ENCODE measurements at regions not wholly inside any gene's neighbourhood (a gene's known extent, or its start where the extent isn't known, plus 50 kb on each side); places are given as distances from the start of the nearest gene placed in this dataset.

DNA sequence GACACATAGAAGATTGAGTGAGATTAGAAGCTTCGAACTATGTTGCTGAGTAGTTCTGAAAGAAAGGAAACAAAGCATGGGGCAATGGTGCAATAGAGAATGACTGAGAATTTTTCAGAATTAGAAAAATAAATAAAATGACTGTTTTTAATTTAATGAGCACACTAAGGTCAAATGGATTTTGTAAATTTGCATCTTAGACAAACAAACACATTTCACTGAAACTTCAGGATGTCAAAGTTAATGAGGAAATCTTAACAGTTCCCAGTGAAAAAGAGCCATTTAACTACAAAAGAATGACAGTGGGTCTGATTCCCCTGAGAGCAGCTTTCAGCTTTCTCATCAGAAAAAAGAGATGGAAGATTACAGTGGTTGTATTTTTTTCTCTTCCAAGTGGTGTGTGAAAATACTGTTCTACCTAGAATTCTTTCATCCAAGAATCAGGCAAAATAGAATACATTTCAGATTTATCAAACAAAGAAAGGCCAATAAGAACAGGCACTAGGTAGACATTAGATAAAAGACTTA, 591.9 kb downstream of the SEMA5A start:
- DNase-seq = no peak
- H3K36me3 ChIP-seq (replicated peaks; ENCODE audit: control insufficient read depth, insufficient read depth, low read length) = no peaks in the 10 kb centered on the region
- H3K27me3 ChIP-seq (ENCODE audit: control insufficient read depth, insufficient read depth, low read length) = no peaks in the 10 kb centered on the region
- no peak overlapping the region for H3K4me3 ChIP-seq (ENCODE audit: insufficient read depth, low read depth, low read length)

DNA sequence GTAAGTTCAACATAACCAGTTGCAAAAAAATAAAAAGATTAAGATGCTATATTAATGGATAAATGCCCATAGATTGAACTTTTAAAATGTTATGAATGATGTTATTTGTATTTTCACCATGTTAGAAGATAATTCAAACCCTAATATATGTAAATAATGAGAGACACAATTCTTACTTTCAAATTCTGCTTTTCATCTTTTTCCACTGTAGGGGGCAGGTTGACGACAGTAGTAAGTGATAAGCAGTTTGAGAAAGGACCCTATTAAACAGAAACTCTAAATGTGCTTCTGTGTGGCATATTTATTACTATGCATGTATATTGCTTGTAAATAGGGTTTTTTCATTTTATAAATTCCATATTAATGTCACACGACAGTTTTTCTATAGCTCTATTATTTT, 591.1 kb downstream of the SEMA5A start:
- no peak for DNase-seq
- Histone ChIP-seq H3K36me3 (replicated peaks; ENCODE audit: control insufficient read depth, insufficient read depth, low read length) (no peaks in the 10 kb centered on the region), H3K4me3 (ENCODE audit: insufficient read depth, low read depth, low read length) (no peak overlapping the region), H3K27me3 (ENCODE audit: control insufficient read depth, insufficient read depth, low read length) (no peaks in the 10 kb centered on the region)

DNA sequence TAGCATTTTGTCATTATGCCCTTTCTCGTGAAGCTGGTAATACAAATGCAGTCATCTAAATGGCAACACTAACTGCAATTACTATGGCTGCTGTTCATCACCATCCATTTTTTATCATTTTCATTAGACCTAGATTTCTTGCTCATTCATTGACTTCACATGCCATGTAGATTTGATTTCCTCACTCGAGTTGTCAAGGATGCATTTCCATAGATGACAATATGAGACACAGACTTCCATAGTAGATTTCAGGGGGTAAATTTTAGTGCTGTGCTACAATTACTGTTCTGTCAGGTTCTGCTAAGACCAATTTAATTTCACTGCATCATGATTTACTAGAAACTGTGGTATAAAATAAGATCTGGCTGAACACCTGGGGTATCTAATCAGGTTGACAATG, 589.2 kb downstream of the SEMA5A start:
- H3K27me3 ChIP-seq (ENCODE audit: control insufficient read depth, insufficient read depth, low read length) = no peaks in the 10 kb centered on the region
- H3K36me3 ChIP-seq (replicated peaks; ENCODE audit: control insufficient read depth, insufficient read depth, low read length) = no peaks in the 10 kb centered on the region
- H3K4me3 ChIP-seq (ENCODE audit: insufficient read depth, low read depth, low read length) = no peak overlapping the region
- DNase-seq = no peak

DNA sequence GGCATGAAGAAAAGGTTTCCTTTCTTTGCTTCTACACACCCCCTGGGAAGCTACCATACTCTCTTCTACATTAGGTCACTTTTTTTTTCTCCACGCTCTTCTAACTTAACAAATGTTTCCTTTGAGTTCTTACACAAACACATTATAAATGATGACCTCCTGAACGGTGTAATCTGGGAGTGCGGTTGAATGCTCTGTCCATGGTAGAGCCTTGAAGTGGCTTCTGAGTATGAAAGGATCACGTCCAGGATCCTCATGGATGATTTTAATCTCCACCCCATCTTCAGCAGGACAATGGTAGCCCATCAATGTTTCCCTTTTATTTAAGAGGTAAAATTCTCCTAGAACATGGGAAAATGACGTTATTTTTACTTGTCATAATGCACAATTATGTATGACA, 587.3 kb downstream of the SEMA5A start:
- Histone ChIP-seq H3K36me3 (replicated peaks; ENCODE audit: control insufficient read depth, insufficient read depth, low read length) (no peaks in the 10 kb centered on the region), H3K4me3 (ENCODE audit: insufficient read depth, low read depth, low read length) (no peak overlapping the region), H3K27me3 (ENCODE audit: control insufficient read depth, insufficient read depth, low read length) (no peaks in the 10 kb centered on the region)
- no peak for DNase-seq

DNA sequence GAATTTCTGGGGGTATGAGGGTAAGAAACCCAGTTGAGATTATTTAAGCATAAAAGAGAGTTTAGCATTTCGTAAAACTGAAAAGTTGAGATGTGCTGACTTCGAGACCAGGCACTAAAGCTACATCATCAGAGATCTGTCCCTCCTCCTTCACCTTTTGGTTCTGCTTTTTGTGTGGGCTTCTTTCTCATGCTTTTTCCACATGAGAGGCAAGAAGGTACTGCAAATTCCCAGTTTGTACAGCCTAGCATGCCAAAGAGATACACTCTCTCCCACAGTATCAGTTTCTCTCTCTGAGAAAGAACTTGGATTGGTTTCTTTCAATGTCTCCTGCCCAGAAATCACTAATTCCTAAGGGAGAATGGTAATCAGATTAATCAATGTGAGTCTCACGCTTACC, 584.7 kb downstream of the SEMA5A start:
- H3K27me3 ChIP-seq (ENCODE audit: control insufficient read depth, insufficient read depth, low read length) = no peaks in the 10 kb centered on the region
- H3K4me3 ChIP-seq (ENCODE audit: insufficient read depth, low read depth, low read length) = no peak overlapping the region
- no peak for DNase-seq
- H3K36me3 ChIP-seq (replicated peaks; ENCODE audit: control insufficient read depth, insufficient read depth, low read length) = no peaks in the 10 kb centered on the region

DNA sequence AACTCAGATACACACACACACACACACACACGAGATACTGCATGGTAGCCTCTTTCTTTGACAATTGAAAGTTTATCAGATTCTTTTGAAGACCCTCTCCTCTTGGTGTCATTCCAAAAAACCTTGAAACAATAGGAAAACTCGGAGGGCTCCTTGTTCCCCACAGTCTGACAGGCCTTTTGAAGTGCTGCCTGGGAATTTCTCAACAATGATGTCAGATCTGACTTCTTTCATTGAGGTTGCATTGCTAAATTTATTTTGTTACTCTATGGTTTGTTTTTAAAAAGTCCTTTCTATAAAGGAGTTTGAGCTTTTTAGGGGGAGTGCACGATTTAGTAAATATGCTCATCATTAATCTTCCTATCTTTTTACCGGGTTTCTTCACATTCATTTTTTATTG, 583.9 kb downstream of the SEMA5A start:
- H3K36me3 ChIP-seq (replicated peaks; ENCODE audit: control insufficient read depth, insufficient read depth, low read length) = no peaks in the 10 kb centered on the region
- no peaks in the 10 kb centered on the region for H3K27me3 ChIP-seq (ENCODE audit: control insufficient read depth, insufficient read depth, low read length)
- no peak for DNase-seq
- no peak overlapping the region for H3K4me3 ChIP-seq (ENCODE audit: insufficient read depth, low read depth, low read length)

DNA sequence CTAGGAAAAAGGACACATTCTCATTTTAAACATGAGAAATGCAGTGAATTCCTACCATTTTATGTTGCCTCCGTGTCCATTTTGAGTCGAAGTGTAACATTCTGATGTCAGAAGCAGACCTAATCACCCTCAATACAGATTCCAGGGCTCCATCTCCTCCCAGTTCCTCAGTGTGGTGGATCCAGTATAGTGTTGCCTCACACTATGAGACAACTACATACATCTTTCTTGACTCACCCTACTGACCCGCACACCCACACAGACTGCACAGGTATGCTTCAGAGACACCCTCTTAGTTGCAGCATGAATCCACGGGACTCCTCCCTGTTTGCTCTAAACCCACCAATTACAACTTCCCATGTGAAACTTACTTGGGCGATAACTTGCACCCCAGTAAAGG, 564.9 kb downstream of the SEMA5A start:
- DNase-seq = no peak
- H3K4me3 ChIP-seq (ENCODE audit: insufficient read depth, low read depth, low read length) = no peak overlapping the region
- no peaks in the 10 kb centered on the region for H3K27me3 ChIP-seq (ENCODE audit: control insufficient read depth, insufficient read depth, low read length)
- no peaks in the 10 kb centered on the region for H3K36me3 ChIP-seq (replicated peaks; ENCODE audit: control insufficient read depth, insufficient read depth, low read length)

DNA sequence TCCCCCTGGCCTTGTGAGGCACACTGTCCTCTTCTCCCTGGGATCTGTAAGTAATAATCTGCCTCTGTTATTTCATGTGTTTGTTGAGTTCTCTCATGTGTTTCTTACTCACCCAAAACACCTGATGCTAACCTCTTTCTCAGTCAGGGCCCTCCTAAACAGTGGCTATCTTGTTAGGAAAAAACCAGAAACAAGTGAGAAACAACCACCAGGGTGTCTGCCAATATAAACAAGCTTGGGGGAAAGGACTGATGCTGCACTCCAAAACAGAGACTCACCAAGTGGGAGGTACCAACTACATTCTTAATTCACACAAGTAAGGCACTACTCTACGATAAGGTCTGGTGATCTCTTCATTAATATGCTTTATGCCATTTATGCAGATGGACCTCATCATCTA, 564.4 kb downstream of the SEMA5A start:
- H3K36me3 ChIP-seq (replicated peaks; ENCODE audit: control insufficient read depth, insufficient read depth, low read length) = no peaks in the 10 kb centered on the region
- H3K4me3 ChIP-seq (ENCODE audit: insufficient read depth, low read depth, low read length) = no peak overlapping the region
- no peak for DNase-seq
- no peaks in the 10 kb centered on the region for H3K27me3 ChIP-seq (ENCODE audit: control insufficient read depth, insufficient read depth, low read length)

DNA sequence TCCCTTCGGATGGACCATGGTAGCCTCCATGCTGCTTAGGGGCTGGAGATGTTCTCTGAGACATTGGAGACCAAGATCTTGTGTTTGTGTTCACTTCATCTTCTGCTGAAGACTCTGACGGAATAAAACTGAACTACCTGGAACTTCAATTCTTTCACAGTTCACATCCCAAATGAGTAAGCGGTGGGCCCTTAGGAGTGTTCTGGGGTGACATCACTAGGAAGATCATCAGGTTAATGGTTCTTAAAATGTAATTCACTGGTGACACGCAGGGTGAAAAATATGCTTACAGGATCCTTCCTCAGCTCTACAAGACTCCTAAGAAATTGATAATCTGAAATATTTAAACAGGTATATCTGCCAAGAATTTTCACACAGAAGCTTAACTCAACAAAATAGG, 561.5 kb downstream of the SEMA5A start:
- Histone ChIP-seq H3K36me3 (replicated peaks; ENCODE audit: control insufficient read depth, insufficient read depth, low read length) (no peaks in the 10 kb centered on the region), H3K4me3 (ENCODE audit: insufficient read depth, low read depth, low read length) (no peak overlapping the region), H3K27me3 (ENCODE audit: control insufficient read depth, insufficient read depth, low read length) (no peaks in the 10 kb centered on the region)
- no peak for DNase-seq

Data from H7 (cell line).